Karpas-422 (cell line): ENCODE measurements at regions not wholly inside any gene's neighbourhood (a gene's known extent, or its start where the extent isn't known, plus 50 kb on each side); places are given as distances from the start of the nearest gene placed in this dataset.
"Not testable (repeated sequence)": the region's sequence is repeated elsewhere in the genome, so short reads cannot be mapped to it uniquely, and the experiment has no call there.

Source experiments
- DNase-seq: peaks from one replicate; pipeline ENCODE4 v3.0.0-alpha.2; 2015
- H2AFZ ChIP-seq: fragments of 200-600 bp; sonication (generic); 2 replicates; pipeline ENCODE4 v1.6.1; 2014; ENCODE audit warnings: antibody characterized with exemption, low read length, mixed read lengths
- H3K27ac ChIP-seq: fragments of 200-600 bp; sonication (generic); 2 replicates; pipeline ENCODE4 v1.5.1; 2014; ENCODE audit warnings: mild to moderate bottlenecking, low read length, moderate library complexity
- H3K27me3 ChIP-seq: fragments of 200-600 bp; sonication (generic); 2 replicates; pipeline ENCODE4 v1.6.1; 2014; ENCODE audit warnings: low read length, mixed read lengths
- H3K36me3 ChIP-seq: fragments of 200-600 bp; sonication (generic); 2 replicates; pipeline ENCODE4 v1.6.1; 2014; ENCODE audit warnings: low read length, mixed read lengths; ENCODE audit not compliant: insufficient read depth
- H3K4me1 ChIP-seq: fragments of 200-600 bp; sonication (generic); 2 replicates; pipeline ENCODE4 v1.6.1; 2014; ENCODE audit warnings: mild to moderate bottlenecking, low read length, mixed read lengths
- H3K4me2 ChIP-seq: fragments of 200-600 bp; sonication (generic); 2 replicates; pipeline ENCODE4 v1.6.1; 2014; ENCODE audit warnings: low read length, low read depth, mild to moderate bottlenecking; ENCODE audit not compliant: poor library complexity, severe bottlenecking
- H3K4me3 ChIP-seq: fragments of 200-600 bp; sonication (generic); 2 replicates; pipeline ENCODE4 v1.5.1; 2014; ENCODE audit warnings: mild to moderate bottlenecking, antibody characterized with exemption, low read length, mixed read lengths
- H3K79me2 ChIP-seq: fragments of 200-600 bp; sonication (generic); 2 replicates; pipeline ENCODE4 v1.6.1; 2014; ENCODE audit warnings: mild to moderate bottlenecking, low read length, mixed read lengths
- H3K9ac ChIP-seq: fragments of 200-600 bp; sonication (generic); 2 replicates; pipeline ENCODE4 v1.6.0; 2014; ENCODE audit warnings: low read length
- H3K9me2 ChIP-seq: fragments of 200-600 bp; sonication (generic), shearing (Covaris generic); replicated peaks from 2 replicates; pipeline ENCODE4 v1.6.0; 2014; ENCODE audit warnings: mild to moderate bottlenecking, low read length, moderate library complexity; ENCODE audit not compliant: insufficient read depth
- H3K9me3 ChIP-seq: fragments of 300-700, 200-600 bp; sonication (generic); 2 replicates; pipeline ENCODE4 v1.6.1; 2014; ENCODE audit warnings: low read length, mixed read lengths
- H4K20me1 ChIP-seq: fragments of 200-600 bp; sonication (generic); 2 replicates; pipeline ENCODE4 v1.6.1; 2014; ENCODE audit warnings: mild to moderate bottlenecking, antibody characterized with exemption, low read length, low read depth; ENCODE audit not compliant: insufficient read depth

DNA sequence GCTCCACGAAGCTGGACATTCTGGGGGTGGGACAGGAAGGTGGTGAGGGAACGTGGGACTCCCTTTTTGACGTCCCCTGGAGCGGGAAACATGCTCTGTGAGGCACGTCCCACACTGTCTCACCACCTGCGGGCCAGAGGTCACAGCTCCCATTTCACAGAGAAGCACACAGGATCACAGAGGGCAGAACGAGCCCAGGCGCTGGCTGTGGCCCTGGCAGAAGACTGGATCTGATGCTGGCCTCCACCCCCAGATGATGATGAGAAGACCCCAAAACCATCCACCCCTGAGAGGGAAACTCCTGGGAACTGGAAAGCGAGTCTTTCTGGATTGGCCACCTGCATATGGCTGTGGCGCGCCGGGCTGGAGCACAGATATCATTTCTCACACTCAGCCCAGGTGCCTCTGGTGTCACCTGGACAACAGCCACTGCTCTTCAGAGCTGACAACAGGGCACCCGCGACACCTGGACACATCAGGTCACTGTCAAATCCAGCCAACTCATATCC is 216.2 kb downstream of the TUBA3C start:
- Histone ChIP-seq H3K9ac (no peak overlapping the region), H3K4me3 (no peak overlapping the region), H3K9me3 (peaks cover 46% of the 10 kb centered on the region), H3K27ac (no peak overlapping the region), H3K27me3 (no peaks in the 10 kb centered on the region), H3K9me2 (no peaks in the 10 kb centered on the region), H4K20me1 (no peaks in the 10 kb centered on the region), H3K36me3 (no peaks in the 10 kb centered on the region), H3K4me1 (no peaks in the 10 kb centered on the region), H3K79me2 (no peaks in the 10 kb centered on the region), H2AFZ (no peak overlapping the region), H3K4me2 (no peak overlapping the region)
- no peak for DNase-seq

DNA sequence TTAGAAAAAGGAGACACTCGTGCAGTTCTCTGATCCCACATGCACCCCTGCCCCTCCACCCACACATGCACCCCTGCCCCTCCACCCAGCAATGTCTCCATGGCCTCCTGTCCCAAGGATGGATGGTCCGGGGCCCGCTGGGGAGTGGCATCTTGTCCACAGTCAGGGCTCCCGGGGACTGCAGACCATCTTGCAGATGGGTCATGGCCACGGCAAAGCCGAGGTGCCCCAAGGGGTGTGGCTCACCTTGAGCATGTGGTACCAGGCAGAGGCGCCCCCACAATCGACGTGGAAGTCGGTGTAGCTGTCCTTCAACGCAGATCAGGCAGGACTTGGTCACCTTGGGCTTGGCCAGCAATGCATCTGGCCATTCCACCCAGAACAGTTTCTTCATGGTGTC is 216.7 kb downstream of the TUBA3C start:
- H3K27ac ChIP-seq = no peak overlapping the region
- no peaks in the 10 kb centered on the region for H3K79me2 ChIP-seq
- H3K4me2 ChIP-seq = no peak overlapping the region
- no peaks in the 10 kb centered on the region for H3K4me1 ChIP-seq
- H4K20me1 ChIP-seq = no peaks in the 10 kb centered on the region
- no peaks in the 10 kb centered on the region for H3K27me3 ChIP-seq
- H3K9ac ChIP-seq = no peak overlapping the region
- no peak for DNase-seq
- H3K9me3 ChIP-seq = peaks cover 46% of the 10 kb centered on the region
- no peak overlapping the region for H3K4me3 ChIP-seq
- no peaks in the 10 kb centered on the region for H3K9me2 ChIP-seq
- no peak overlapping the region for H2AFZ ChIP-seq
- no peaks in the 10 kb centered on the region for H3K36me3 ChIP-seq

DNA sequence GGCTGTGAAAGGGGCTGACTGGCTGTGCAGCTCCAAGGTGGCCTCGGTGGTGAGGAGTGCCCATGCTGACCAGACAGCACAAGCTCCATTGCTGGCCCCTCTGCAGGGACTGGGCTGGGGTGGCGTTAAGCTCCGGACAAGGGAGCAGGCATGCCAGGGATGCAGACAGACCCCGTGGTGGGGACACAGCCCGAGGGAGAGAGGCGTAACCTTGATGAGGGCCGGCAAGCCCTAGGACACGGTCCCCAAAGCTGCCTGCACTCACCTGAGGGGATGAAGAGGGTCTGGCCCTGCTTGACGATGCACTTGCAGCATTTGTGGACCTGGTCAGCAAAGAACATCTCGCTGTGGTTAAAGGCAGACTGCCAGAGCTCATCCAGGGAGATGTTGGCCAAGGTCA is 217.9 kb downstream of the TUBA3C start:
- peaks cover 45% of the 10 kb centered on the region for H3K9me3 ChIP-seq
- not testable (repeated sequence) for H4K20me1 ChIP-seq, H3K9ac ChIP-seq, H3K9me2 ChIP-seq, H3K4me2 ChIP-seq, H3K36me3 ChIP-seq, DNase-seq, H3K27me3 ChIP-seq, H3K4me3 ChIP-seq, H3K4me1 ChIP-seq, H3K79me2 ChIP-seq, H3K27ac ChIP-seq, H2AFZ ChIP-seq

DNA sequence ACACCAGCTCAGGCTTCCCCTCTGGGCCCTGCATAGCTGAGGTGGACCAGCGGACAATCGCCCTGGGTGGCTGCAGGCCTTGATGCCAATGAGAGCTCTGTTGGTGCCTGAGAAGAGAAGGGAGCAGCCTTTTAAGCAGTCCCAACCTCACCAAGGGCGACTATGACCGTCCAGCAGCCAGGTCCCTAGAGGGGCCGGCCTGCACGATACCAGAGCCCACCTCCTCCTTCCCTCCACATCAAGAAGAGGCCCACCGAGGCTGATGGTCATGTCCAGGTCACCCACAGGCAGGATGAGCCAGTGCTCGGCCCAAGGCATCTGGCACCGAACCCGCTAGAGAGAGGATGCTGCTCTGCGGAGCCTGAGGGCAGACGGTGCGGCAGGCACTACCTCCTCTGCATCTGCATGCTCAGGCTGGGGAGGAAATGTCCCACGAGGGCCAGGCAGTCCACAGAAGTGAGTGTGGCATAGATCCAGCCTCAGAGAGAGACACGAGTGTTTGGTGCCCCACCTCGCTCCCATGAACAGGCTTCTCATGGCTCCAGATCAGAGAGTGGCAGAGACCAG is 219.4 kb downstream of the TUBA3C start:
- H3K36me3 ChIP-seq = no peaks in the 10 kb centered on the region
- DNase-seq = no peak
- H3K9me3 ChIP-seq = peaks cover 46% of the 10 kb centered on the region
- no peak overlapping the region for H3K9ac ChIP-seq
- no peak overlapping the region for H2AFZ ChIP-seq
- H4K20me1 ChIP-seq = no peaks in the 10 kb centered on the region
- H3K9me2 ChIP-seq = no peaks in the 10 kb centered on the region
- no peaks in the 10 kb centered on the region for H3K27me3 ChIP-seq
- no peaks in the 10 kb centered on the region for H3K4me1 ChIP-seq
- H3K79me2 ChIP-seq = no peaks in the 10 kb centered on the region
- no peak overlapping the region for H3K27ac ChIP-seq
- H3K4me3 ChIP-seq = no peak overlapping the region
- H3K4me2 ChIP-seq = no peak overlapping the region

DNA sequence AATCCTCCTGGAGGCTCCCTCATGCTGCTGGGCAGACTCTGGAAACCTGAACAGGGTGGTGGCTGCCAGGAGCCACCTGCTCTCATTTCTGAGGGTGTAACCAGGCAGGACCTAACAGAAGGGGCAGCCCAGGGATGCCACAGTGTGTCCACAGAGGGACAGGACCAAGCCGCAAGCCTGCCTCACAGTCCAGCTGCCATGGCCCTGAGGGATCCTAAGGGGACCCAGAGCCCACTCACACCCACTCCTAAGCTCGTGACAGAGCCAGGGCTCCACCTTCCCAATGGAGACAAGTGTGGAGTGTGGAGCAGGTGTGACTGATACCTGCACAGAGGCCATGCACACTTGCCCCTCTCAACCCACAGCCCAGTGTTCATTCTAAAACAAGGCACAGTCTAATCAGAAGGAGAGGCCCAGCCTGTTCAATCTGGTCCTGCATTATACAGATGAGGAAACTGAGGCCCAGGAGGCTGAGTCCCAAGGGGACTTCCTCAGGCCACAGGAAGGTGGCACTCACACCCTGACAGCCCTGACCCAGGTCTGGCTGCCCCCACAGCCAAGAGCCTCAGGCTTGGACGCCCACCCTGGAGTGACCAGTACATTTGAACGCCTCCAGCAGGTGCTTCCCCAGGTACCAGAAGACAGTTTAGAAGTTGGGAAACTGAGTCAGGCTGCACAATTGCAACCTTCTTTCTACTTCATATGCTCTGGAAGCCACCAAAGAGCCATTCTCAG is 220.1 kb downstream of the TUBA3C start:
- no peaks in the 10 kb centered on the region for H3K4me1 ChIP-seq
- H2AFZ ChIP-seq = no peak overlapping the region
- H3K4me2 ChIP-seq = no peak overlapping the region
- no peak for DNase-seq
- no peak overlapping the region for H3K27ac ChIP-seq
- H3K9ac ChIP-seq = no peak overlapping the region
- no peaks in the 10 kb centered on the region for H4K20me1 ChIP-seq
- no peaks in the 10 kb centered on the region for H3K36me3 ChIP-seq
- no peaks in the 10 kb centered on the region for H3K79me2 ChIP-seq
- H3K9me3 ChIP-seq = peaks cover 46% of the 10 kb centered on the region
- no peaks in the 10 kb centered on the region for H3K27me3 ChIP-seq
- H3K4me3 ChIP-seq = no peak overlapping the region
- H3K9me2 ChIP-seq = no peaks in the 10 kb centered on the region

DNA sequence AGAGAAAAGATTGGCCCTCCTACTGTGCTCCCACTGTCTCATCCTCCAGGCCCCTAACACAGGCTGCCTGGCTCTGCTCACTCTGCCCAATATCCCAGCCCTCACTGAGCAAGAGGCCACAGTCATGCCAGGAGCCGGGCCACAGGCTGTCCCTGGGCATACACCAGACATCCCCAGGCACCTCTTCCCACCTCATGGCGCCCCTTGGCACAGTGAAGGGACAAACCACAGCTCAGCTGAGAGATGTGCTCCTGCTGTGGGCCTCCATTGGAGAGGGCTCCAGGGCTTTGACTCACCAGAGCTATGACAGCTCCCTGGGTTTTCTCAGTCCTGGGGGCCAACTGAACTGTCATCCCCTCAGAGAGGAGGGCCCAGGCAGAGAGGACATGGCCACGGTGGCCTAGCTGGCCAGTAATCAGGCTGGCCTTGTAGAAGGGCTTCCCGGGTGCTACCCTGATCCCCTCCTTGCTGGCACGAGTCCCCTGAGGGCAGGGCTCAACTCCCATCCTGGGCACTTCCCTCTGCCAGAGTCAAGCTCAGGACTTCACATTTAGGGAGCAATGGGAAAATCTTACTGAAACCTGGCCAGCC is 220.9 kb downstream of the TUBA3C start:
- no peaks in the 10 kb centered on the region for H3K9me2 ChIP-seq
- no peaks in the 10 kb centered on the region for H3K36me3 ChIP-seq
- no peaks in the 10 kb centered on the region for H4K20me1 ChIP-seq
- H3K4me1 ChIP-seq = no peaks in the 10 kb centered on the region
- H3K9me3 ChIP-seq = peaks cover 48% of the 10 kb centered on the region
- H3K27me3 ChIP-seq = no peaks in the 10 kb centered on the region
- no peak for DNase-seq
- no peaks in the 10 kb centered on the region for H3K79me2 ChIP-seq
- H3K9ac ChIP-seq = no peak overlapping the region
- no peak overlapping the region for H3K27ac ChIP-seq
- no peak overlapping the region for H2AFZ ChIP-seq
- H3K4me3 ChIP-seq = no peak overlapping the region
- no peak overlapping the region for H3K4me2 ChIP-seq

DNA sequence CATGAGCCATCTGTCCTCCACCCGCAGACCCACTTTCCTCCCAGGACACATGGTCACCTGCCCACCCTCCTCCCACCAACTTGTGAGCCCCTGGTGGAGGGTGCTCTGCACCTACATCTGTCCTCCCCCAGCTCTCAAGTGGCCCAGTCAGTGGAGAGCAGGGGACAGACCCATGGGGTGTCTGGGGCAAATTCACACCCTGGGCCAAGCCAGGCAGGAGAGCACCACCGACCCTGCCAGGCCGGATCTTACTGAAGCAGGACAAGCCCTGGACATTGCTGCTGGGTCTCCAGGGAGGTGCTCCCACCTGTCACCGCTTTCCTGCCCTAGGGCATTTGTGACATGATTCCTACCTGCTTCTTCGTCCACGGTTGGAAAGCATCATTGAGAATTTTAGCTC is 221.6 kb downstream of the TUBA3C start:
- Histone ChIP-seq H3K9me2 (no peaks in the 10 kb centered on the region), H3K27ac (no peak overlapping the region), H3K4me1 (no peaks in the 10 kb centered on the region), H3K36me3 (no peaks in the 10 kb centered on the region), H3K4me3 (no peak overlapping the region), H3K9ac (no peak overlapping the region), H2AFZ (no peak overlapping the region), H3K79me2 (no peaks in the 10 kb centered on the region), H3K27me3 (no peaks in the 10 kb centered on the region), H3K4me2 (no peak overlapping the region), H4K20me1 (no peaks in the 10 kb centered on the region), H3K9me3 (peaks cover 55% of the 10 kb centered on the region)
- DNase-seq = no peak

DNA sequence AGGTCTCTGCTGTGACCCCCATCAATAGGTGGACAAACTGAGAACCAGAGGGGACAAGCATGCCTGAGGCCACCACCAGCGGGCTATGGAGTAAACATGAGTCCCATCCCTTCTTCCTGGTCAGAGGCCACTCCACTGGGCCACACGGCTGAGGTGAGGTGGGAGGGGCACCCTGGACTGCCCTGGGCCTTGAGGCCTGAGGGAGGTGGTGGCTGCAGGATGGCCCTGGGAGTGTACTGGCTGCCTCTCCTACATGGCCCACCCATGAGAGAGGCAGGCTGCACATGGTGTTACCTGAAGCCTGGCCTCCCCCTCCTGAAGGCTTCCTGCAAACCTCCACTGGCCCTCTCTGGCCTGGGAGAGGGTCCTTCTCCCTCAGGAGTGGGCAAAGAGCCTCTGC is 222.4 kb downstream of the TUBA3C start:
- Histone ChIP-seq H3K9me3 (peaks cover 60% of the 10 kb centered on the region), H3K4me1 (no peaks in the 10 kb centered on the region), H2AFZ (no peak overlapping the region), H3K27ac (no peak overlapping the region), H3K4me3 (no peak overlapping the region), H3K9ac (no peak overlapping the region), H4K20me1 (no peaks in the 10 kb centered on the region), H3K36me3 (no peaks in the 10 kb centered on the region), H3K9me2 (no peaks in the 10 kb centered on the region), H3K27me3 (no peaks in the 10 kb centered on the region), H3K79me2 (no peaks in the 10 kb centered on the region), H3K4me2 (no peak overlapping the region)
- no peak for DNase-seq
